SHP77 treated with DMSO at 0.1 percent for 48 hours (cell line): ENCODE measurements at regions not wholly inside any gene's neighbourhood (a gene's known extent, or its start where the extent isn't known, plus 50 kb on each side); places are given as distances from the start of the nearest gene placed in this dataset.
A peak's percentile ranks its signal among the peaks of the same experiment; 100 is the strongest.

Experiments
- DNase-seq: peaks from one replicate; lab custom pipeline; 2025; lab: John Stamatoyannopoulos, UW

DNA sequence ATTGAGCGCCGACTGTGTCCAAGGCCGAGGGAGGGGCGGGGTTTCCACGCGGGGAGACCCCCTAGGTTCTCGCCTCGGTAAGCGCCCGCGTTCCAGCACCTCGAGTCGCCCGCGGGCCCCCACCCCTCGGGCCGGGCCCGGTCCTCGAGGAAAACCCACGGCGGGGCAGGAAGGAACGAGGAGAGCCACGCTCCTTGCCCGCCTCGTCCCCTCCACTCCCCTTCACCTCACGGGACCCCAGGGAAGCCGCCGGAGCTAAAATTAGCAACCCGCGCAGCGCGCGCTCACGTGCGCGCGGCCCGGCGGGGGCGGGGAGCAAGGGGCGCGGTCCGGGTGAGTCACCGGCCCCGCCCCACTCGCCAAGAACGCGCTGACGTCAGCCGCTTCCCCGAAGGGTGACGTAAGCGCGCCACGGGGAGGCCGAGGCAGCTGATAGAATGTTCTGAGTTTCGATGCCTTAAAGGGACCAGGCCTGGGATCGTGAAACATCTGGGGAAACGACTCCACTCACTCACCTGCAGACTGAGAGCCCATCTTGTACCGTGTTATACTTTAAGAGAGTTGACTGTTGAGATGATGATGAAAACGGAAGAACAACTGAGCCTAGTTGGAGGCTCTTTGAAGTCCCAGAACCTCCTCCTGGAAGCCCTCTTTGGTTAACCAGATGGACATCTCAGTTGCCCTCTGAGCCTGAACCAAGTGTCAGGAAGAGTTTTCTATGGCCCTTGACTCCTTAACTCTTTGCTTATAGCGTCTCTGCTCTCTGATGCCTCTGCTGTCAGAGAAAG lies 49.7 kb upstream of the ATF3 start:
- peak; percentile 78 for DNase-seq
